ENCODE measurements at regions not wholly inside any gene's neighbourhood (a gene's known extent, or its start where the extent isn't known, plus 50 kb on each side); places are given as distances from the start of the nearest gene placed in this dataset.
"Not testable (repeated sequence)": the region's sequence is repeated elsewhere in the genome, so short reads cannot be mapped to it uniquely, and the experiment has no call there.

DNA sequence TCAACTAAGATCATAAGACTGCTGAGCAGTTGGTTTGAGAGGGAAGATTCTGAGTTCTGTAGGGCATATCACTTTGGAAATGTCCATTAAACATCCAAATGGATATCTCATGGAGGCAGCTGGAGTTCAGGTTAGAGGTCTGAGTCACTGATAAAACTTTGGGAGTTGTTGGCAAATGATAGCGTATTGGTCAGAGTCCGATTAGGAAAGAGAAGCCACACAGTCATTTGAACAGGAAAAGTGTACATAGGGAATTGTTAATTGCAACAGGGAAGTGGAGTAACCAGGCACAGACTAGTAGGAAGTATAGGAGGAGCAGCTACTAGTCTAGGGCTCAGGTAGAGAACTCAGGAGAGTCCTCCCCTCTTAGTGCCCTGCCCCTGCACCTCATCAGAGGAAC is 126.6 kb upstream of the PTPN20 start:
- not testable (repeated sequence) for H3K4me3 ChIP-seq (ENCODE audit: low read depth, low read length); DNase-seq (ENCODE audit: low read depth)

DNA sequence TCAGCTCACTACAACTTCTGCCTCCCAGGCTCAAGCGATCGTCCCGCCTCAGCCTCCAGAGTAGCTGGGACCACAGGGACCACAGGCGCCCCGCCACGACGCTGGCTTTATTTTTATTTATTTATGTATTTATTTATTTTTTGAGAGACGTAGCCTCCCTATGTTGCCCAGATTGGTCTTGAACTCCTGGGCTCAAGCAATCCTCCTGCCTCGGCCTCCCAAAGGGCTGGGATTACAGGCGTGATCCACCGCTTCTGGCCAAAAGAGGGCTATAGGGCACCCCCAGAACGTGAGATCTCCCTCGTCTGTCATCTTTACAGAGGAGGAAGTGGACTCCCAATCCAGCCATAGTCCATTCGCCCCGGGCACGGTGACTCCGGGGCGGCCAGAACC is 125.1 kb upstream of the PTPN20 start:
- peak overlapping the region; percentile 72 for H3K4me3 ChIP-seq (ENCODE audit: low read depth, low read length)
- not testable (repeated sequence) for DNase-seq (ENCODE audit: low read depth)

DNA sequence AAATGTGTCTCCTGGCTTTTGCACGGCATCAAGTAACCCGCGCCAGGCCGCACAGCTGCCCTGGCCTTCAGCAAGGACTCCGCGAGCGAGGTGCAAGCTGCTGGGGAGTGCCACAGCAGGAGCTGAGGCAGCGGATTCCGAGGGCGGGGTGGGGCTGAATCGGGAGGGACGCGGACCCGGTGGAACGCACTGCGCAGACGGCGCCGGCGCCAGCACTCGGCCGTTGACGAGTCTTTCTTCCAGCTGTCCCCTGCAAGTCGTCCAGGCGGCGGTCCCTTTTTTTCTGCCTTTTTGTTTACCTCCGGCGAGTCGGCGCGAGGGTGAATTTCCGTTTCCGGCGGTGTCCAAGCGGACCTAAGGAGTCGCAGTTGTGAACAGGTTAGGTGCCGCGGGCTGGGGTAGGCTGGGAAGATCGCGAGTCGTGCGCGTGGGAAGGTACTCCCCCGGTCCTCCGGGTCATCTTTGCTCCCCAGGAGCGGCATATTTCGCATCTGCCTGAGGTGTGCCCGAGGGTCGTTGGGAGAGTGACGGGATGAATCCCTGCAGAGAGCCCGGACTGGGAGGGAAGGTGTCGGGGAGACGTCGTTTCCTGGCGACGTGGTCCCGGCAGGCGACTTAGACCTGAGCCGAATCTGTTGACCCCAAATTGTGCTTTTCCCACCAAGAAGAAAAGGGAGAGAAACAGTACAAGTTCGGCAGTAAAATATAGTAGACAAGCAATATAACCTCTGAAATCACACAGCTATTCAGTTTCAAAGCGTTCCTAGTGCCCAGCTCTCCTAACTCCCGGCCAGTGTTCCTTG is 124.5 kb upstream of the PTPN20 start:
- peak; percentile 68 for DNase-seq (ENCODE audit: low read depth)
- peak overlapping the region; percentile 72 for H3K4me3 ChIP-seq (ENCODE audit: low read depth, low read length)

DNA sequence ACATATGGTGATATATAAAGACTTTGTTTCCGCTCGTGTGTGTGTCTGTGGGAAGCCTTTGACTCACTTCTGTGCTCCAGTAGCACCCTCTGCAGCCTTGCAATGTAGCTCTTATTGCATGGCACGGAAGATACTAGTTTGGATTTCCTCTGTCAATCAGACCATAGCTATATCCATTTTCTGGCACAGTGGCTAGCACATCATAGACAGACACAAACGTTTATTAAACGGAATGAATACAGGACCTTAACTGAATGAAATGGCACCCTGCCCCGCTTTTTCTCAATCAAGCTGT is 124.0 kb upstream of the PTPN20 start:
- H3K4me3 ChIP-seq (ENCODE audit: low read depth, low read length), result peak overlapping the region; percentile 72
- TF ChIP-seq, protein P1, sequence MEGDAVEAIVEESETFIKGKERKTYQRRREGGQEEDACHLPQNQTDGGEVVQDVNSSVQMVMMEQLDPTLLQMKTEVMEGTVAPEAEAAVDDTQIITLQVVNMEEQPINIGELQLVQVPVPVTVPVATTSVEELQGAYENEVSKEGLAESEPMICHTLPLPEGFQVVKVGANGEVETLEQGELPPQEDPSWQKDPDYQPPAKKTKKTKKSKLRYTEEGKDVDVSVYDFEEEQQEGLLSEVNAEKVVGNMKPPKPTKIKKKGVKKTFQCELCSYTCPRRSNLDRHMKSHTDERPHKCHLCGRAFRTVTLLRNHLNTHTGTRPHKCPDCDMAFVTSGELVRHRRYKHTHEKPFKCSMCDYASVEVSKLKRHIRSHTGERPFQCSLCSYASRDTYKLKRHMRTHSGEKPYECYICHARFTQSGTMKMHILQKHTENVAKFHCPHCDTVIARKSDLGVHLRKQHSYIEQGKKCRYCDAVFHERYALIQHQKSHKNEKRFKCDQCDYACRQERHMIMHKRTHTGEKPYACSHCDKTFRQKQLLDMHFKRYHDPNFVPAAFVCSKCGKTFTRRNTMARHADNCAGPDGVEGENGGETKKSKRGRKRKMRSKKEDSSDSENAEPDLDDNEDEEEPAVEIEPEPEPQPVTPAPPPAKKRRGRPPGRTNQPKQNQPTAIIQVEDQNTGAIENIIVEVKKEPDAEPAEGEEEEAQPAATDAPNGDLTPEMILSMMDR (IDR thresholded peaks at IDR 0.05; ENCODE audit: control insufficient read depth, extremely low read depth, insufficient read depth), result peak; percentile 64
- peak; percentile 25 for DNase-seq (ENCODE audit: low read depth)

DNA sequence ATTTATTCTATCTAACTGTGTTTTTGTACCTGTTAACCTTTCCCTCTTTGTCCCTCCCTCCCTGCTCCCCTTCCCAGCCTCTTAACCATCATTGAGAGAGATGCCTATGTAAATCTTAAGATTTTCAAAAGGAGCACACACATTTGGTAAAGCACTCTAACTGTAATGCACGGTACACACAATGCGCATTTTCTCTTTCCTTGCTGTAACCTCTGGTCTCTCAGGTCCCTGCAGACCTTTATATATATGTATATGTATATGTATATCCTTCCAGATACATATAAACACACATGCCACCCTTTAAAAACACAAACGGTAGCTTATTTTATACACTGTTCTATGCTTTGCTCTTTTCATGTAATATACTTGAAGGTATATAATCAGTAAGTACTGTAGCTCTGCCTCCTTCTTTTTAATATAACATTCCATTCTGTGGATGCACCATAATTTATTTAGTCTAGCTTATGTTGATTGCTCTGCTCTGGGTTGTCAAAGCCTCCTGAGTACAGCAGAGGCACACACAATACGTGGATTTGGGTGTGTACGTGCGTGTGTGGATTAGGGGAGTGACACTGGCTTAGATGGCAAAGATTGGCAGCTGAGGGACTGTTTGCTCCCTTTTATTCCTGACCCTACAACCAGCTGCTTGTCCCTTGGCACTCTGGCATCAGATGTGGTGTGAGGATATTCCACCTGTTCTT is 118.4 kb upstream of the PTPN20 start:
- not testable (repeated sequence) for H3K4me3 ChIP-seq (ENCODE audit: low read depth, low read length); DNase-seq (ENCODE audit: low read depth)

DNA sequence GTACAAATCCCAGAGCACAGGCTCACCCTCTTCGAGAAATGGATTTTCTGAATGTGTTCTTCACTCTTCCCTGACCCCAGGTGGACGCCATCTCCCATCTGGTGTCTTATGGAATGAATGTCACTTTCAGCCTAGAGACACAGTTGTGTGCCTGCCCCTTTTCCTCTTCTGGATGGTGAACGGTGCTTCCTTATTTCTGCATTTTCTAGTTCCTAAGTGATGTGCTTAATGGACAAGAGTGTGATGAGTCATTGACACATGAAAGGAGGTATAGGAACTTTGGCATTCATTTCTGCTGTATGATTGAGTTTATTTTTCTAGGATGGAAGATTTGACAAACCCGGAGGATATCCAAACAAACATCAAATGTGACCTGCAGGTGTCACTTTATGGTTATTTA is 114.9 kb upstream of the PTPN20 start:
- TF ChIP-seq, protein P1 (IDR thresholded peaks at IDR 0.05; ENCODE audit: control insufficient read depth, extremely low read depth, insufficient read depth), result peak; percentile 16; the same call in 1 of the 2 replicates
- not testable (repeated sequence) for H3K4me3 ChIP-seq (ENCODE audit: low read depth, low read length); DNase-seq (ENCODE audit: low read depth)

DNA sequence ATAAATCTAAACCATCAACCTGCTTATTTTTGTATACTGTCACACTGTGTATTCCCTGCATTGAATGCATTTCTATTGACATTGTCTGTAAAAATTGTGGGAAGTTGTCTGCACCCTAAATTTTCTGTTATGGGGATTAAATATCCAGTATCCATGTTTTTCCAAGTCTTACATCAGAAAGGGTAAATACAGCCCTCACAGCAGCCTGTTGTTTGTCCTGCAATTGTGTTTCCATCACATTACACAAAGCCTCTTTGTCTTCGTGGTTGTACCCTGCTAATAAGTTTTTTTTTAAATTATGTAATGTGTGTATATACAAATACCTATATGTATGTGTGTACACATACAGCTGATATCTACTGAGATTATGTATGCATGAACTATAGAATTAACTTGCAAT is 109.2 kb upstream of the PTPN20 start:
- not testable (repeated sequence) for DNase-seq (ENCODE audit: low read depth); H3K4me3 ChIP-seq (ENCODE audit: low read depth, low read length)

DNA sequence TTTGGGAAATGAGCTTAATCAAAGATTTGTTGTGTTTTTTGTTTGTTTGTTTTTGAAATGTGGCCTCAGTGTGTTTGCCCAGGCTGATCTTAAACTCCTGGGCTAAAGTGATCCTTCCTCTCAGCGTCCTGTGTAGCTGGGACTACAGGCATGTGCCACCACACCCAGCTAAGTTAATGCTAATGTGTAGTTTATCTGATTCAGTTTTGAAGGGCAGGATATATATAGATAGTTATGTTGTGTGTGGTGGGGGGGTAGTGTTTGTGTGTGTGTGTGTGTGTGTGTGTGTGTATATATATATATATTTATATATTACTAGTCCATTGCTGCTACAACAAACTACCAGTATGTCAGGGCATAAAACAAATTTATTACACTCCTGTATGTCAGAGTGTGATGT is 108.1 kb upstream of the PTPN20 start:
- DNase-seq (ENCODE audit: low read depth); H3K4me3 ChIP-seq (ENCODE audit: low read depth, low read length): not testable (repeated sequence)

DNA sequence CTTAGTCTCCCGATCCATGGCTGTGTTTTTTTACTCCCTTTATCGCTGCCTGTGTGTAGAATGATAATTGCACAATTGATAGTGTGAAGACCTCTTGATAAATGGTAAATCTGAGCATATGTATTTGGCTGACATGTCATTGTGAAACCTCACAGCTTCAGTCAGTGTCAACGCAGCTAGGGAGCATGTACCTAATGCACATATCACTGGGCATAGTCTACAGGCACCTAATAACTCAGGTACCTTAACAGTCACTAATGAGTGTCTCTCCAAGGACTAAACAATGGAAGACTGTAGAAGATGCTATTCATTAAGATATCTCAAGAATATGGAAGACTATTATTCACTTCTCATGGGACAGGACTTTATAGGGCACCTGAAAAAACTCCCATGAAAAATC is 101.0 kb upstream of the PTPN20 start:
- not testable (repeated sequence) for H3K4me3 ChIP-seq (ENCODE audit: low read depth, low read length)

DNA sequence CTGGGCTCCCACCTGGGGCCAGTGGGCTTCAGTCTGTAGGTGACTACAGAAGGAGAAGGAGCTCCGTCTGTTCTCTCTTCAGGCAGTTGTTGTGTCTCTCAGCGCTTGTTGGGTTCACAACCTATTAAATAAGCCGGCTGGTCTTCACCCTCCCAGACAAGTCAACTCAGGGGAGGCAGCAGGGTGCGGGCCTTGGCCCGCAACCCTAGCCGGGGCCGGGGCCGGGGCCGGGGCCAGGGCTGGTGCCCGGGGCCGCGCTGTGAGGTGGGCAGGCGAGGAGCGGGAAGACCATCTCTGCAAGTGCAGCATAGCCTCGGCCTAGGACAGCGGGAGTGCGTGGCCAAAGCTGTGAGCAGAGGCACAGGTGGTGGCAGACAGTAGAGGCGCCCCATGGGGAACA is 95.1 kb upstream of the PTPN20 start:
- H3K4me3 ChIP-seq (ENCODE audit: low read depth, low read length); DNase-seq (ENCODE audit: low read depth): not testable (repeated sequence)

More for the DNA sequence above, 101.0 kb upstream of the PTPN20 start:
- not testable (repeated sequence) for DNase-seq (ENCODE audit: low read depth)

DNA sequence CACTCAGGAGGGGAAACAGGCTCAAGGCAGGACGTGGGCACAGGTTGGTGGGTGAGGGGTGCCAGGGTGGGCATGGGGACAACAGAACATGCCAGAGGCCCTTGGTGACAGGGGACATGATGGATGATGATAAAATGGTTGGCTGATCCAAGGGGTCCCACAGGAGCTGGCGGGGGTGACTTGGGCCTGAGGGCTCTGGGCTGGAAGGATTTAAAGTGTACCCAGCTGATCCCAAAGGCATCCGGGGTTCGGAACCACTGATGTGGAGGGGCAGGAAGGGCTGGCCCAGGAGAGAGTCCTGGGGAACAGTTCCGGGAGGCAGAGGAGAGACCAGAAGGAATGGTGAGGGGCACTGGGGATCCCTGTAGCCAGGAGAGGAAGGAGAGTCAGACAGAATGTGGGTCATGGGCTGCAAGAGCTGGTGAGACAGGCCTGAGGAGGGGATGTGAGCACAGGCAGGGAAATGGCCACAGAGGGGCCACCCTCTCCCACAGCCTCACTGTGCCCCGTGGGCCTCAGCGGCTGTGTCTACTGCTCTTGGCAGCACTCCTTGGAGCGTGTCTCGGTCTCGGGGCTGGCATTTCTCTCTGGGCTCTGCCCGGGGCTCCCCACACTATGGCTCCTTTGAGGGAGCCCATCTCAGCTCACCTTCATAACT is 70.7 kb upstream of the PTPN20 start:
- not testable (repeated sequence) for DNase-seq (ENCODE audit: low read depth); H3K4me3 ChIP-seq (ENCODE audit: low read depth, low read length)

DNA sequence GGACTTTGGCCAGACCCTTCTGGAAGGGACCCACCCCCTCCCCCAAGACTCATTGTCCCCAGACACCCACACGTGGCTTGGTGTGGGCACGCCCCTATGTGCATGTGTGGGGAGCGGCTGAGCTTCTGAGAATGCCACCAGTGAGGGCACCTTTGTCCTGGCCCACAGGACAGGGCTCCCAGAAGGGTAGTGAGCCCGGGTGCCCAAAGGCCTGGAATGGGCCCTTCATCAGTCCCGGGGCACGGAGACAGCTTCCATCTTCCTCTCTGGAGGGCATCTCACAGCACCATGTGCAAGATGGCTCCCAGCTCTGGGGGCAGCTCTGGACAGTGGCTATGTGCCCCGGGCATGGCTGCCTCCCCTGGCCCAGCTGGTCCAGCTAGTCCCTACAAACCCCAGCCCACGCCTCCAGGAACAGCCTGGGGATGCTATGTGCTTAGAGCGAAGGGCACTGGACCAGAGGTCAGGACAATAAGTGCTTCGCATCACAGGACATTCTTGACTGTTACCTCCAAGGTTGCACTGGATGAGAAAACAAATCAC is 70.1 kb upstream of the PTPN20 start:
- not testable (repeated sequence) for H3K4me3 ChIP-seq (ENCODE audit: low read depth, low read length); DNase-seq (ENCODE audit: low read depth)

DNA sequence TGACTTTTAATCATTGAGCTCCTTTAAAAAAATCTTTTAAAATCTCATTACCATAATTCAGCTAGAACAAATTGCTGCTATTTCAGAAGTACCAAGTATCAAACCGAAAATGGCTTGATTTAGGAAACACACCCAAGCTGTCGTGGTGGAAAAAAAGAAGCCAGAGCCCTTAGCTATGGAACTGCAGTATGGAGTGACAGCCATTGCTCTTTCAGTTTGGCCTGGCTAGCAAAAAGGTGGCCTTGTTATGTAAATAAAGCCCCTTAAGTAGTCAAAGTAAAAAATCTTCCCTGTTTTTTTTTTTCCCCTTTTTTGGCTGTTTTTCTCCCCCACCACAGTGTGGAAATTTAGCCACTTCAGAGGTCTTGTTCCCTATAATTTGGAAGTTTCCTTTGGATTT is 66.0 kb upstream of the PTPN20 start:
- H3K4me3 ChIP-seq (ENCODE audit: low read depth, low read length); DNase-seq (ENCODE audit: low read depth): not testable (repeated sequence)

DNA sequence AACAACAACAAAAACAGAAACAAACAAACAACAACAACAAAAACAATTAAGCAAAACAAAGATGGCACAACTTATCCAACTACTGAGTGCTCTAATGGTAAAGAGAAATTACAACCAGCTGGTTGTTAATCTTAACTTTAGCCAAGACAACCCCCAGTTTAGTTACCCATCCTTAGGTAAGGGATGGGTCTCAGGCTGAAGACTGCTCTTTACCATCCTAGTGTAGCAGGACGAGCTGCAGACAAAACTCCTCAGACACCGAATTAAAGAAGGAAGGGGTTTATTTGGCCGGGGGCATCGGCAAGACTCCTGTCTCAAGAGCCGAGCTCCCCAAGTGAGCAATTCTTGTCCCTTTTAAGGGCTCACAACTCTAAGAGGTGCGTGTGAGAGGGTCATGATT is 65.6 kb upstream of the PTPN20 start:
- not testable (repeated sequence) for H3K4me3 ChIP-seq (ENCODE audit: low read depth, low read length); DNase-seq (ENCODE audit: low read depth)

DNA sequence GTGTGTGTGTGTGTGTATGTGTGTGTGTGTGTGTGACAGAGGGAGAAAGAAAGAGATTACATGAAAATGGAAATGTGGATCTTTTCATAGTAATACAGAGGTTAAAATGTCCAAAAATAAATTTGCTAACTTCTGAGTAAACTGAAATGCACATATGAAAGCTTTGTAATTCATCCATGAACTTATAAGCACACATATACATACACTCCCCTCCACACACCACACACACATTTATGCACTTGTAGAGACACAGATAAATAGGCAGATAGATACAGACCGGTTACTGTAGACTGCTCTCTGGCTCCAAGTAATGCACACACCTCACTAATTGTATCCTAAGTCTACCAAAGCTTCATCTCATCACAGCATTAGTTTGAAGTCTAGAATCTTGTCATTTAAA is 50.5 kb upstream of the PTPN20 start:
- DNase-seq (ENCODE audit: low read depth); H3K4me3 ChIP-seq (ENCODE audit: low read depth, low read length): not testable (repeated sequence)
